ENCODE measurements at regions not wholly inside any gene's neighbourhood (a gene's known extent, or its start where the extent isn't known, plus 50 kb on each side); places are given as distances from the start of the nearest gene placed in this dataset.

GRCh38 chr9:19666575-19666974 lies 122.3 kb downstream of the SLC24A2 start:
- Histone ChIP-seq H3K4me1 (ENCODE audit: control insufficient read depth, low read depth, low read length) (no peaks in the 10 kb centered on the region), H3K4me2 (ENCODE audit: low read length) (no peak overlapping the region), H3K27me3 (ENCODE audit: insufficient read depth, low read length, poor library complexity) (no peaks in the 10 kb centered on the region), H2BK5ac (ENCODE audit: low read length) (no peak overlapping the region), H2BK15ac (replicated peaks; ENCODE audit: low read depth) (no peak overlapping the region), H2BK120ac (ENCODE audit: low read depth, low read length) (no peak overlapping the region), H3K4me3 (ENCODE audit: low read length) (no peak overlapping the region), H2AK5ac (ENCODE audit: low read length) (no peak overlapping the region), H3K56ac (ENCODE audit: low read length) (no peak overlapping the region), H3K27ac (ENCODE audit: low read depth, low read length) (no peak overlapping the region), H3K23ac (ENCODE audit: low read length) (no peak overlapping the region), H4K8ac (ENCODE audit: low read depth, low read length) (no peak overlapping the region), H3K79me2 (ENCODE audit: control insufficient read depth, insufficient read depth, low read length) (no peaks in the 10 kb centered on the region), H3K18ac (ENCODE audit: low read length) (no peak overlapping the region), H4K5ac (ENCODE audit: low read length) (no peak overlapping the region), H3K79me1 (ENCODE audit: low read length) (no peaks in the 10 kb centered on the region), H3K36me3 (ENCODE audit: control insufficient read depth, insufficient read depth, low read length) (no peaks in the 10 kb centered on the region), H3K4ac (ENCODE audit: low read depth, low read length) (no peak overlapping the region), H3K9ac (ENCODE audit: low read length) (no peak overlapping the region)
- no peak for DNase-seq

DNA sequence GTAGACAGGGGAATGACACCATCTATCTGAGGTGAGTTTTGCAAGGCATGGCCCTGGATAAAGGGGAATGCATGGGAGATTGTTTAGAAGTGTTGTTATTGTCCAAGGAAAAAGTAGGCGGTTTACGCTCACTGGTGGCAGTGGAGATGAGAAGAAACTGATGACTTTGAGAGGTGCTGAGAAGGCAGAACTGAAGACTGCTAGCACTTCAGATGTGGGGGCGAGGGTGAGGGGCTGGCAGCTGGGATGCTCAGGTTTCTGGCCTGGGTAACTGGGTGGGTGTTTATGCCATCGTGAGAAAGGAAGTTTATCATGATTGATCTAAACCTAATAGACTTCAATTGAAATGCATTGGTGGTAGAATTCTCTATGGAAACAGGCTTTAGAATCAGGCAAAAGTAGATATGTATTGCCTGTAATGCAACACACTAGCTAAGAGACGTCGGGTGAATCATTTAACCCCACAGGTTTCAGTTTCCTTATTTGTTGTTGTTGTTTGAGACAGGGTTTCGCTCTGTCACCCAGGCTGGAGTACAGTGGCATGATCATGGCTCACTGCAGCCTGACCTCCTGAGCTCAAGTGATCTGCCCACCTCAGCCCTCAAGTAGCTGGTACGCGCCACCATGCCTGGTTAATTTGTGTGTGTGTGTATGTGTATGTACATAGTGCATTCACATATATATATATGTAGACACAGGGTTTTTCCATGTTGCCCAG lies 123.5 kb downstream of the SLC24A2 start:
- H3K27ac ChIP-seq (ENCODE audit: low read depth, low read length) = no peak overlapping the region
- no peaks in the 10 kb centered on the region for H3K27me3 ChIP-seq (ENCODE audit: insufficient read depth, low read length, poor library complexity)
- no peak for DNase-seq
- H2BK120ac ChIP-seq (ENCODE audit: low read depth, low read length) = no peak overlapping the region
- WGBS (ENCODE audit: extremely low coverage, insufficient coverage, low lambda C conversion rate) = no CpG with 5 or more reads among the region's 9 CpGs
- H3K4me2 ChIP-seq (ENCODE audit: low read length) = no peak overlapping the region
- no peaks in the 10 kb centered on the region for H3K79me1 ChIP-seq (ENCODE audit: low read length)
- H4K5ac ChIP-seq (ENCODE audit: low read length) = no peak overlapping the region
- H3K4ac ChIP-seq (ENCODE audit: low read depth, low read length) = no peak overlapping the region
- no peaks in the 10 kb centered on the region for H3K36me3 ChIP-seq (ENCODE audit: control insufficient read depth, insufficient read depth, low read length)
- no peak overlapping the region for H3K23ac ChIP-seq (ENCODE audit: low read length)
- H3K4me3 ChIP-seq (ENCODE audit: low read length) = no peak overlapping the region
- no peaks in the 10 kb centered on the region for H3K79me2 ChIP-seq (ENCODE audit: control insufficient read depth, insufficient read depth, low read length)
- no peak overlapping the region for H2BK15ac ChIP-seq (replicated peaks; ENCODE audit: low read depth)
- H3K9ac ChIP-seq (ENCODE audit: low read length) = no peak overlapping the region
- no peak overlapping the region for H4K8ac ChIP-seq (ENCODE audit: low read depth, low read length)
- no peak overlapping the region for H3K56ac ChIP-seq (ENCODE audit: low read length)
- H2AK5ac ChIP-seq (ENCODE audit: low read length) = no peak overlapping the region
- no peaks in the 10 kb centered on the region for H3K4me1 ChIP-seq (ENCODE audit: control insufficient read depth, low read depth, low read length)
- H3K18ac ChIP-seq (ENCODE audit: low read length) = no peak overlapping the region
- no peak overlapping the region for H2BK5ac ChIP-seq (ENCODE audit: low read length)

DNA sequence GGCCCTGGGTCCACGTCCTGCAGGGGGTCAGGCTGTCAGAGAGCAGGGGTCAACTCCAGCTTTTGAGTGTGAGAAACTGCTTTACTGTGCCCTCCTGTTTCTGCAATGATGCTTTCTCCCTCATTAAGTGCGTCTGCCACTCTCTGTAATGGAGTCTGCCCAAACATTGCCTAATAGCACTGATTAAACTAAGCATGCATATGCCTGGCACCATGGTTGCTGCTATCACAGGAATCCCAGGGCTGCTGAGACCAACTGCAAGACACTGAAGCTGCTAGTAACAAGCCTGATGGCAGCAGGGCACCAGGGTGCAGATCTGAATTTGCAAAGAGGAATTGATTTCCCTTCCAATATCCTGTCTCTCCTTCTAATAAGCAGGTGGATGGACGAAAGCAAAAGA lies 125.3 kb downstream of the SLC24A2 start:
- H3K79me1 ChIP-seq (ENCODE audit: low read length) = no peaks in the 10 kb centered on the region
- H2BK120ac ChIP-seq (ENCODE audit: low read depth, low read length) = no peak overlapping the region
- H2BK15ac ChIP-seq (replicated peaks; ENCODE audit: low read depth) = no peak overlapping the region
- H2BK5ac ChIP-seq (ENCODE audit: low read length) = no peak overlapping the region
- no peaks in the 10 kb centered on the region for H3K79me2 ChIP-seq (ENCODE audit: control insufficient read depth, insufficient read depth, low read length)
- H2AK5ac ChIP-seq (ENCODE audit: low read length) = no peak overlapping the region
- DNase-seq = no peak
- no peak overlapping the region for H3K4ac ChIP-seq (ENCODE audit: low read depth, low read length)
- H3K27ac ChIP-seq (ENCODE audit: low read depth, low read length) = no peak overlapping the region
- H3K4me1 ChIP-seq (ENCODE audit: control insufficient read depth, low read depth, low read length) = no peaks in the 10 kb centered on the region
- H3K23ac ChIP-seq (ENCODE audit: low read length) = no peak overlapping the region
- no peak overlapping the region for H3K18ac ChIP-seq (ENCODE audit: low read length)
- no peaks in the 10 kb centered on the region for H3K36me3 ChIP-seq (ENCODE audit: control insufficient read depth, insufficient read depth, low read length)
- H3K4me3 ChIP-seq (ENCODE audit: low read length) = no peak overlapping the region
- H3K4me2 ChIP-seq (ENCODE audit: low read length) = no peak overlapping the region
- H4K8ac ChIP-seq (ENCODE audit: low read depth, low read length) = no peak overlapping the region
- H3K27me3 ChIP-seq (ENCODE audit: insufficient read depth, low read length, poor library complexity) = no peaks in the 10 kb centered on the region
- no CpG with 5 or more reads among the region's 3 CpGs for WGBS (ENCODE audit: extremely low coverage, insufficient coverage, low lambda C conversion rate)
- no peak overlapping the region for H4K5ac ChIP-seq (ENCODE audit: low read length)
- no peak overlapping the region for H3K9ac ChIP-seq (ENCODE audit: low read length)
- H3K56ac ChIP-seq (ENCODE audit: low read length) = no peak overlapping the region

- H3K79me1 ChIP-seq (ENCODE audit: low read length) = no peaks in the 10 kb centered on the region
- H3K36me3 ChIP-seq (ENCODE audit: control insufficient read depth, insufficient read depth, low read length) = no peaks in the 10 kb centered on the region
- no peaks in the 10 kb centered on the region for H3K4me1 ChIP-seq (ENCODE audit: control insufficient read depth, low read depth, low read length)
- no peak overlapping the region for H2BK120ac ChIP-seq (ENCODE audit: low read depth, low read length)
- H2BK15ac ChIP-seq (replicated peaks; ENCODE audit: low read depth) = no peak overlapping the region
- no peaks in the 10 kb centered on the region for H3K27me3 ChIP-seq (ENCODE audit: insufficient read depth, low read length, poor library complexity)
- no peak overlapping the region for H2AK5ac ChIP-seq (ENCODE audit: low read length)
- no peaks in the 10 kb centered on the region for H3K79me2 ChIP-seq (ENCODE audit: control insufficient read depth, insufficient read depth, low read length)
- H3K27ac ChIP-seq (ENCODE audit: low read depth, low read length) = no peak overlapping the region
- no peak overlapping the region for H3K23ac ChIP-seq (ENCODE audit: low read length)
- no peak overlapping the region for H2BK5ac ChIP-seq (ENCODE audit: low read length)
- no peak overlapping the region for H3K9ac ChIP-seq (ENCODE audit: low read length)
- no peak overlapping the region for H3K4ac ChIP-seq (ENCODE audit: low read depth, low read length)
- DNase-seq = no peak
- H3K56ac ChIP-seq (ENCODE audit: low read length) = no peak overlapping the region
- no peak overlapping the region for H3K4me2 ChIP-seq (ENCODE audit: low read length)
- H4K5ac ChIP-seq (ENCODE audit: low read length) = no peak overlapping the region
- no peak overlapping the region for H3K4me3 ChIP-seq (ENCODE audit: low read length)
- H4K8ac ChIP-seq (ENCODE audit: low read depth, low read length) = no peak overlapping the region
- WGBS (ENCODE audit: extremely low coverage, insufficient coverage, low lambda C conversion rate) = no CpG with 5 or more reads among the region's 6 CpGs
- no peak overlapping the region for H3K18ac ChIP-seq (ENCODE audit: low read length)
These were observed 126.6 kb downstream of the SLC24A2 start for GRCh38 chr9:19662213-19662612.

DNA sequence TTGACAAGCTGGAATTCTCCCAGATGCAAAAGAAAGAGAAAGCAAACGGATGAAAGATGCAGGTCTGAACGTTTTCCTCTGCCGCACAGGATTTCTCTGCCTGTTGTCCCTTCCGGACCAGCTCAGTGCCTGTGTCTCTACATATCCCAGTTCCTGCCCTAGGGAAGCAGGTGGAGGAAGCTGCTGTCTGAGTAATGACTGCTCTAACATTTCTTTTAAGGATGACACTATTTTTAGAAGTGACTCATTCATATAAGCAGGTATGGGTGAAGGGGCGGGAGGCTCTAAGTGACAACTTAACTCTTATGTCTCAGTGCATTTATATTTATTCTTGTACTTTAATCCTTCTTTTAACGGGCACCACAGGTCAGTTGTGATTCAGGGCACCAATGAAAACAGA lies 128.8 kb downstream of the SLC24A2 start:
- DNase-seq = no peak
- Histone ChIP-seq H3K18ac (ENCODE audit: low read length) (no peak overlapping the region), H3K4me2 (ENCODE audit: low read length) (no peak overlapping the region), H2BK5ac (ENCODE audit: low read length) (no peak overlapping the region), H2BK15ac (replicated peaks; ENCODE audit: low read depth) (no peak overlapping the region), H3K79me2 (ENCODE audit: control insufficient read depth, insufficient read depth, low read length) (no peaks in the 10 kb centered on the region), H4K8ac (ENCODE audit: low read depth, low read length) (no peak overlapping the region), H3K4ac (ENCODE audit: low read depth, low read length) (no peak overlapping the region), H3K79me1 (ENCODE audit: low read length) (no peaks in the 10 kb centered on the region), H3K36me3 (ENCODE audit: control insufficient read depth, insufficient read depth, low read length) (no peaks in the 10 kb centered on the region), H2BK120ac (ENCODE audit: low read depth, low read length) (no peak overlapping the region), H3K4me3 (ENCODE audit: low read length) (no peak overlapping the region), H4K5ac (ENCODE audit: low read length) (no peak overlapping the region), H3K27me3 (ENCODE audit: insufficient read depth, low read length, poor library complexity) (no peaks in the 10 kb centered on the region), H3K23ac (ENCODE audit: low read length) (no peak overlapping the region), H3K27ac (ENCODE audit: low read depth, low read length) (no peak overlapping the region), H3K9ac (ENCODE audit: low read length) (no peak overlapping the region), H3K4me1 (ENCODE audit: control insufficient read depth, low read depth, low read length) (peaks cover 2% of the 10 kb centered on the region), H3K56ac (ENCODE audit: low read length) (no peak overlapping the region), H2AK5ac (ENCODE audit: low read length) (no peak overlapping the region)
- WGBS (ENCODE audit: extremely low coverage, insufficient coverage, low lambda C conversion rate) = no CpG with 5 or more reads among the region's 6 CpGs

DNA sequence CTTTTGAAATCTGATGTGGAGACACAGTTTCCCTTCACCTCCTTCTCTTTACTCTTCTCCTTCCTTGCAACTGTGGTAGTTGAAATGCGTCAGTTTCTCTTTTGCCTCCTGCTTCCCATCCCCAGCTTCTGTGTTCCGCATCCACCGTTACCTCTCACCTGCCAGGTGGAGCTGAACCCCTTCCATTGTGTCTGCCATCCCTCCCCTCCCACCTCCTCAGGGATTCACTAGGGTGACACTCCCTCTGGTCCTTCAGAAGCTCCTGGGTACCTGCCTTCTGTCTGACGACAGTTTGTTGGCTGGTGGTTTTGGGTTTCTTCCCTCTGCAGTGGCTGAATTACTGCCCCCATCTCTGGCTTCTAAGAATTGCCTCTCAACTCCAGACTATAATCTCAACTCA lies 132.1 kb downstream of the SLC24A2 start:
- Histone ChIP-seq H3K4ac (ENCODE audit: low read depth, low read length) (no peak overlapping the region), H3K79me1 (ENCODE audit: low read length) (no peaks in the 10 kb centered on the region), H2BK15ac (replicated peaks; ENCODE audit: low read depth) (no peak overlapping the region), H3K9ac (ENCODE audit: low read length) (no peak overlapping the region), H4K5ac (ENCODE audit: low read length) (no peak overlapping the region), H3K18ac (ENCODE audit: low read length) (no peak overlapping the region), H2BK120ac (ENCODE audit: low read depth, low read length) (no peak overlapping the region), H3K4me1 (ENCODE audit: control insufficient read depth, low read depth, low read length) (peaks cover 2% of the 10 kb centered on the region), H3K36me3 (ENCODE audit: control insufficient read depth, insufficient read depth, low read length) (no peaks in the 10 kb centered on the region), H3K4me2 (ENCODE audit: low read length) (no peak overlapping the region), H3K56ac (ENCODE audit: low read length) (no peak overlapping the region), H3K79me2 (ENCODE audit: control insufficient read depth, insufficient read depth, low read length) (no peaks in the 10 kb centered on the region), H4K8ac (ENCODE audit: low read depth, low read length) (no peak overlapping the region), H3K27ac (ENCODE audit: low read depth, low read length) (no peak overlapping the region), H2BK5ac (ENCODE audit: low read length) (no peak overlapping the region), H3K23ac (ENCODE audit: low read length) (no peak overlapping the region), H3K27me3 (ENCODE audit: insufficient read depth, low read length, poor library complexity) (no peaks in the 10 kb centered on the region), H3K4me3 (ENCODE audit: low read length) (no peak overlapping the region), H2AK5ac (ENCODE audit: low read length) (no peak overlapping the region)
- no peak for DNase-seq
- no CpG with 5 or more reads among the region's 4 CpGs for WGBS (ENCODE audit: extremely low coverage, insufficient coverage, low lambda C conversion rate)
